ENCODE measurements at regions not wholly inside any gene's neighbourhood (a gene's known extent, or its start where the extent isn't known, plus 50 kb on each side); places are given as distances from the start of the nearest gene placed in this dataset.

- no peak for TF ChIP-seq EZH2 (optimal IDR thresholded peaks at IDR 0.05; ENCODE audit: low read depth, low read length)
- TF ChIP-seq, protein P1, sequence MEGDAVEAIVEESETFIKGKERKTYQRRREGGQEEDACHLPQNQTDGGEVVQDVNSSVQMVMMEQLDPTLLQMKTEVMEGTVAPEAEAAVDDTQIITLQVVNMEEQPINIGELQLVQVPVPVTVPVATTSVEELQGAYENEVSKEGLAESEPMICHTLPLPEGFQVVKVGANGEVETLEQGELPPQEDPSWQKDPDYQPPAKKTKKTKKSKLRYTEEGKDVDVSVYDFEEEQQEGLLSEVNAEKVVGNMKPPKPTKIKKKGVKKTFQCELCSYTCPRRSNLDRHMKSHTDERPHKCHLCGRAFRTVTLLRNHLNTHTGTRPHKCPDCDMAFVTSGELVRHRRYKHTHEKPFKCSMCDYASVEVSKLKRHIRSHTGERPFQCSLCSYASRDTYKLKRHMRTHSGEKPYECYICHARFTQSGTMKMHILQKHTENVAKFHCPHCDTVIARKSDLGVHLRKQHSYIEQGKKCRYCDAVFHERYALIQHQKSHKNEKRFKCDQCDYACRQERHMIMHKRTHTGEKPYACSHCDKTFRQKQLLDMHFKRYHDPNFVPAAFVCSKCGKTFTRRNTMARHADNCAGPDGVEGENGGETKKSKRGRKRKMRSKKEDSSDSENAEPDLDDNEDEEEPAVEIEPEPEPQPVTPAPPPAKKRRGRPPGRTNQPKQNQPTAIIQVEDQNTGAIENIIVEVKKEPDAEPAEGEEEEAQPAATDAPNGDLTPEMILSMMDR (IDR thresholded peaks at IDR 0.05; ENCODE audit: low read length), result no peak
These were observed 116.0 kb upstream of the LRIG3 start for GRCh38 chr12:59036347-59036746.

Data from MM.1S (cell line).